ENCODE measurements at regions not wholly inside any gene's neighbourhood (a gene's known extent, or its start where the extent isn't known, plus 50 kb on each side); places are given as distances from the start of the nearest gene placed in this dataset.
A peak's percentile ranks its signal among the peaks of the same experiment; 100 is the strongest.

GRCh38 chr14:58829594-58829993 lies 191.8 kb downstream of the DACT1 start:
- SMC1A ChIA-PET (ENCODE audit: uncharacterized antibody, unreplicated experiment) = interaction anchor here (0.6 to 3.8 kb wide), 11 partner anchors 9 to 328 kb away, joined by 3 to 14 read pairs (median 4); no protein-coding TSS in a partner anchor
- no peak for DNase-seq (ENCODE audit: low read depth, low spot score)
- FAIRE-seq = no peak
- H3K9me3 ChIP-seq (replicated peaks; ENCODE audit: control insufficient read depth, insufficient read depth, low read length) = no peaks in the 10 kb centered on the region; the same call in 2 of the 3 replicates
- RAD21 ChIA-PET (ENCODE audit: unreplicated experiment) = interaction anchor here (0.8 to 1.5 kb wide), 3 partner anchors 11 to 127 kb away, joined by 3 read pairs; no protein-coding TSS in a partner anchor
- WGBS (ENCODE audit: insufficient coverage, insufficient replicate concordance, low lambda C conversion rate, missing lambda C conversion rate) = 0% methylated on average over 3 of the region's 3 CpGs
- H3K27ac ChIP-seq (ENCODE audit: control insufficient read depth, insufficient read depth) = no peak overlapping the region
- CTCF ChIA-PET = interaction anchor here (0.6 to 4.1 kb wide), 6 partner anchors 12 to 329 kb away, joined by 3 to 19 read pairs (median 3); no protein-coding TSS in a partner anchor
- no peaks in the 10 kb centered on the region for H3K79me2 ChIP-seq (ENCODE audit: control insufficient read depth, insufficient read depth, low read length)
- H3K36me3 ChIP-seq (ENCODE audit: control insufficient read depth in 2 of 2, insufficient read depth in 2 of 2, low read length in 1 of 2) = no peaks in the 10 kb centered on the region
- in situ Hi-C loops (cut with MboI) = no loop called here
- no peaks in the 10 kb centered on the region for H3K27me3 ChIP-seq (replicated peaks in 1 of 2; ENCODE audit: control insufficient read depth in 2 of 2, insufficient read depth in 2 of 2, low read length in 1 of 2)
- H3K4me3 ChIP-seq = no peak overlapping the region
- peak; percentile 53 for ATAC-seq
- no TSS peak for BruUV-seq (replicated peaks)
- no peak overlapping the region for H3K9ac ChIP-seq (ENCODE audit: control insufficient read depth, insufficient read depth, low read length)
- POLR2A ChIA-PET = interaction anchor here (0.7 to 1.1 kb wide), 2 partner anchors 18 to 80 kb away, joined by 3 read pairs; no protein-coding TSS in a partner anchor
- no peaks in the 10 kb centered on the region for H4K20me1 ChIP-seq (ENCODE audit: control insufficient read depth, insufficient read depth)
- no peaks in the 10 kb centered on the region for H3K4me1 ChIP-seq (ENCODE audit: control insufficient read depth, insufficient read depth, low read length)
- intact Hi-C loops (cut with micrococcal nuclease; ENCODE audit: unreplicated experiment) = no loop called here
- H2AFZ ChIP-seq (ENCODE audit: control insufficient read depth, low read depth, low read length) = no peak overlapping the region
- H3K4me2 ChIP-seq (ENCODE audit: control insufficient read depth, insufficient read depth) = no peak overlapping the region
- TF ChIP-seq CEBPZ (IDR thresholded peaks at IDR 0.05; ENCODE audit: low read depth, low read length) (no peak), IRF5 (IDR thresholded peaks at IDR 0.05; ENCODE audit: borderline replicate concordance) (no peak), IKZF1 (conservative IDR thresholded peaks at IDR 0.05) (no peak), MTA2 (IDR thresholded peaks at IDR 0.05; ENCODE audit: low read depth) (peak; percentile 71), ZBTB40 (IDR thresholded peaks at IDR 0.05; ENCODE audit: borderline replicate concordance) (no peak), SKIL (IDR thresholded peaks at IDR 0.05; ENCODE audit: low read depth, poor library complexity, severe bottlenecking) (no peak), YBX1 (IDR thresholded peaks at IDR 0.05) (no peak), E2F8 (IDR thresholded peaks at IDR 0.05; ENCODE audit: low read depth, partially characterized antibody) (no peak), MEF2B (IDR thresholded peaks at IDR 0.05; ENCODE audit: partially characterized antibody, poor library complexity, severe bottlenecking) (peak; percentile 39)

All from GM12878 (cell line).